Astrocyte (in vitro differentiated cells and primary cell): ENCODE measurements at regions not wholly inside any gene's neighbourhood (a gene's known extent, or its start where the extent isn't known, plus 50 kb on each side); places are given as distances from the start of the nearest gene placed in this dataset.

Experiments
- DNase-seq: peaks from one replicate; pipeline ENCODE4 v3.0.0-alpha.2; 2010; ENCODE audit warnings: low read depth
- FAIRE-seq: peaks from 2 replicates; lab custom pipeline; 2011; peaks lifted over from hg19 to GRCh38; lab: Jason Lieb, UNC
- H2AFZ ChIP-seq: 2 replicates; pipeline ENCODE4 v1.6.0; 2012; ENCODE audit warnings: low read depth, low read length, inconsistent platforms
- H3K27ac ChIP-seq: 2 replicates; pipeline ENCODE4 v1.5.1; 2011; ENCODE audit warnings: low read depth, low read length, inconsistent platforms
- H3K27me3 ChIP-seq: 2 replicates; pipeline ENCODE4 v1.6.0; 2011; ENCODE audit warnings: low read length, inconsistent platforms; ENCODE audit not compliant: insufficient read depth
- H3K36me3 ChIP-seq: 2 replicates; pipeline ENCODE4 v1.5.1; 2011; ENCODE audit warnings: low read length, inconsistent platforms; ENCODE audit not compliant: insufficient read depth
- H3K4me1 ChIP-seq: 2 replicates; pipeline ENCODE4 v1.5.1; 2011; ENCODE audit warnings: low read length, inconsistent platforms; ENCODE audit not compliant: insufficient read depth
- H3K4me2 ChIP-seq: 2 replicates; pipeline ENCODE4 v1.6.0; 2012; ENCODE audit warnings: low read length, inconsistent platforms
- H3K4me3 ChIP-seq: 2 replicates; pipeline ENCODE4 v1.5.1; 2011; ENCODE audit warnings: low read depth, mild to moderate bottlenecking, low read length, inconsistent platforms; ENCODE audit not compliant: insufficient read depth
- H3K79me2 ChIP-seq: 2 replicates; pipeline ENCODE4 v1.6.0; 2012; ENCODE audit warnings: mild to moderate bottlenecking, low read length, inconsistent platforms; ENCODE audit not compliant: insufficient read depth
- H3K9ac ChIP-seq: 2 replicates; pipeline ENCODE4 v1.6.0; 2012; ENCODE audit warnings: mild to moderate bottlenecking, low read length, inconsistent platforms
- H3K9me3 ChIP-seq: 2 replicates; pipeline ENCODE4 v1.5.1; 2012; ENCODE audit warnings: low read depth, mild to moderate bottlenecking, low read length, inconsistent platforms; ENCODE audit not compliant: insufficient read depth
- H4K20me1 ChIP-seq: 2 replicates; pipeline ENCODE4 v1.6.0; 2012; ENCODE audit warnings: low read length, inconsistent platforms; ENCODE audit not compliant: insufficient read depth
- H3K27ac Mint-ChIP-seq: one replicate; pipeline ENCODE4 v1.8.0; 2021; ENCODE audit warnings: mild to moderate bottlenecking, mixed read lengths; ENCODE audit not compliant: unreplicated experiment
- H3K27me3 Mint-ChIP-seq: one replicate; pipeline ENCODE4 v1.8.0; 2021; ENCODE audit warnings: low read depth, mixed read lengths; ENCODE audit not compliant: unreplicated experiment
- H3K36me3 Mint-ChIP-seq: one replicate; pipeline ENCODE4 v1.8.0; 2021; ENCODE audit warnings: low read depth, mixed read lengths; ENCODE audit not compliant: unreplicated experiment
- H3K4me1 Mint-ChIP-seq: one replicate; pipeline ENCODE4 v1.8.0; 2021; ENCODE audit warnings: low read depth, mixed read lengths; ENCODE audit not compliant: unreplicated experiment
- H3K4me3 Mint-ChIP-seq: one replicate; pipeline ENCODE4 v1.8.0; 2021; ENCODE audit warnings: mild to moderate bottlenecking, moderate library complexity, mixed read lengths; ENCODE audit not compliant: unreplicated experiment
- H3K9me3 Mint-ChIP-seq: one replicate; pipeline ENCODE4 v1.8.0; 2021; ENCODE audit warnings: mild to moderate bottlenecking, mixed read lengths; ENCODE audit not compliant: unreplicated experiment
- EZH2 ChIP-seq: IDR thresholded peaks from 2 replicates; pipeline ENCODE4 v1.6.1; 2012; ENCODE audit warnings: mild to moderate bottlenecking, low read length, inconsistent platforms; ENCODE audit not compliant: insufficient read depth
- TF ChIP-seq, protein P1 (sequence below): IDR thresholded peaks from 2 replicates; pipeline ENCODE4 v1.5.1; 2011; ENCODE audit warnings: low read depth, mild to moderate bottlenecking, inconsistent platforms, low read length, moderate library complexity; ENCODE audit not compliant: insufficient read depth

DNA sequence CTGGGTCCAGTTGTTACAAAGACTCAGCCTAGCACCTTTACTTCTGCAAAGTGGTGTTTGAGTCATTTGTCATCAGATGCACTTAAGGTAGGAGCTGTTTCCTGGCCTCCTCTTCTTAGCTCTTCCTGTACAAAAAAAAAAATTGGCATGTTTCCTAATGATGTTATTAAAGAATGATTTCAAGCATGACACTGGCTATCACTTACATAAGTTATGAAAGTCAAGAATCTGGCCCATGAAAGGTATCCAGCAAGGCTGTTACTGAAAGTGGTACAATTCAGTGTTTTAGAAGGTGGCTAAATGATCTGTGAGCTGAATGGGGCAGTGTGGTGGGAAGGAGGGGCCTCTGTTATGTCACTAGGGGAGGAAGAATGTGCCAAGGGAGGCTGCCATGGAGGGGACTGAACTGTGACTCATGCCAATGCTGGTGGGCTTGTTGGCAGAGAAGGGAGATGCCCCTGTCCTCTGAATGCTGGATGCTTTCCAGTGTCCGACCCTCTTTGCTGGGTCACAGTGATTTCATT is 175.1 kb upstream of the MAP1B start:
- H3K4me2 ChIP-seq = peak overlapping the region; percentile 50
- peak; percentile 5 for FAIRE-seq
- H3K9me3 ChIP-seq = no peaks in the 10 kb centered on the region
- no peaks in the 10 kb centered on the region for H3K36me3 Mint-ChIP-seq
- H3K4me1 Mint-ChIP-seq = peaks cover 13% of the 10 kb centered on the region
- H3K27ac Mint-ChIP-seq = peak overlapping the region; percentile 34
- no peaks in the 10 kb centered on the region for H3K36me3 ChIP-seq
- peak overlapping the region; percentile 50 for H3K9ac ChIP-seq
- no peak overlapping the region for H3K4me3 Mint-ChIP-seq
- DNase-seq = peak; percentile 43
- peak overlapping the region; percentile 80 for H3K27ac ChIP-seq
- H3K79me2 ChIP-seq = no peaks in the 10 kb centered on the region
- H3K4me1 ChIP-seq = peaks cover 22% of the 10 kb centered on the region
- no peaks in the 10 kb centered on the region for H3K9me3 Mint-ChIP-seq
- no peaks in the 10 kb centered on the region for H3K27me3 Mint-ChIP-seq
- no peak overlapping the region for H3K4me3 ChIP-seq
- TF ChIP-seq, protein P1, sequence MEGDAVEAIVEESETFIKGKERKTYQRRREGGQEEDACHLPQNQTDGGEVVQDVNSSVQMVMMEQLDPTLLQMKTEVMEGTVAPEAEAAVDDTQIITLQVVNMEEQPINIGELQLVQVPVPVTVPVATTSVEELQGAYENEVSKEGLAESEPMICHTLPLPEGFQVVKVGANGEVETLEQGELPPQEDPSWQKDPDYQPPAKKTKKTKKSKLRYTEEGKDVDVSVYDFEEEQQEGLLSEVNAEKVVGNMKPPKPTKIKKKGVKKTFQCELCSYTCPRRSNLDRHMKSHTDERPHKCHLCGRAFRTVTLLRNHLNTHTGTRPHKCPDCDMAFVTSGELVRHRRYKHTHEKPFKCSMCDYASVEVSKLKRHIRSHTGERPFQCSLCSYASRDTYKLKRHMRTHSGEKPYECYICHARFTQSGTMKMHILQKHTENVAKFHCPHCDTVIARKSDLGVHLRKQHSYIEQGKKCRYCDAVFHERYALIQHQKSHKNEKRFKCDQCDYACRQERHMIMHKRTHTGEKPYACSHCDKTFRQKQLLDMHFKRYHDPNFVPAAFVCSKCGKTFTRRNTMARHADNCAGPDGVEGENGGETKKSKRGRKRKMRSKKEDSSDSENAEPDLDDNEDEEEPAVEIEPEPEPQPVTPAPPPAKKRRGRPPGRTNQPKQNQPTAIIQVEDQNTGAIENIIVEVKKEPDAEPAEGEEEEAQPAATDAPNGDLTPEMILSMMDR = no peak
- TF ChIP-seq EZH2 = no peak
- no peak overlapping the region for H2AFZ ChIP-seq
- H4K20me1 ChIP-seq = no peaks in the 10 kb centered on the region
- no peaks in the 10 kb centered on the region for H3K27me3 ChIP-seq

- Mint-ChIP-seq H3K4me1 (peaks cover 13% of the 10 kb centered on the region), H3K27ac (peak overlapping the region; percentile 34), H3K4me3 (no peak overlapping the region), H3K27me3 (no peaks in the 10 kb centered on the region), H3K36me3 (no peaks in the 10 kb centered on the region), H3K9me3 (no peaks in the 10 kb centered on the region)
- peak overlapping the region; percentile 80 for H3K27ac ChIP-seq
- peak overlapping the region; percentile 50 for H3K4me2 ChIP-seq
- no peaks in the 10 kb centered on the region for H3K27me3 ChIP-seq
- no peak for TF ChIP-seq EZH2
- TF ChIP-seq, protein P1 = peak; percentile 4
- DNase-seq (peak; percentile 87), FAIRE-seq (peak; percentile 56)
- H3K4me1 ChIP-seq = peaks cover 22% of the 10 kb centered on the region
- H3K79me2 ChIP-seq = no peaks in the 10 kb centered on the region
- H3K9me3 ChIP-seq = no peaks in the 10 kb centered on the region
- no peaks in the 10 kb centered on the region for H4K20me1 ChIP-seq
- H3K4me3 ChIP-seq = no peak overlapping the region
- peak overlapping the region; percentile 61 for H2AFZ ChIP-seq
- H3K36me3 ChIP-seq = no peaks in the 10 kb centered on the region
- peak overlapping the region; percentile 50 for H3K9ac ChIP-seq
Observed at GRCh38 chr5:71932655-71933338, 174.5 kb upstream of the MAP1B start.

DNA sequence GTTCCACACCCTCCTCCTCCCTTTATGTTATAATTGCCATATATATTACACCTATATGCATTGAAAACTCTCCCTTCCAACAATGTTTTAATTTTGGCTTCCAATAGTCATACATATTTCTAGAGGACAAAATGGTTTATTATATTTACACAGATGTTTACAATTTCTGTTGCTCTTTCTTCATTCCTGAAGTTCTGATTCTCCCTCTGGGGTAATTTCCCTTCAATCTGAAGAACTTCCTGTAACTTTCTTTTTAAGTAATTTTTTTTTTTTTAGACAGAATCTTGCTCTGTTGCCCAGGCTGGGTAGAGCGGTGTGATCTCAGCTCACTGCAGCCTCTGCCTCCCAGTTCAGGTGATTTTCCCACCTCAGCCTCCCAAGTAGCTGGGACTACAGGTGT is 173.0 kb upstream of the MAP1B start:
- Histone ChIP-seq H3K27me3 (no peaks in the 10 kb centered on the region), H3K9me3 (no peaks in the 10 kb centered on the region), H4K20me1 (no peaks in the 10 kb centered on the region), H3K4me1 (peaks cover 22% of the 10 kb centered on the region), H2AFZ (no peak overlapping the region), H3K9ac (no peak overlapping the region), H3K36me3 (no peaks in the 10 kb centered on the region), H3K4me3 (no peak overlapping the region), H3K27ac (no peak overlapping the region), H3K4me2 (no peak overlapping the region), H3K79me2 (no peaks in the 10 kb centered on the region)
- no peaks in the 10 kb centered on the region for H3K27me3 Mint-ChIP-seq
- DNase-seq (no peak), FAIRE-seq (no peak)
- H3K4me3 Mint-ChIP-seq = no peak overlapping the region
- TF ChIP-seq, protein P1 = no peak
- no peak for TF ChIP-seq EZH2
- H3K4me1 Mint-ChIP-seq = peaks cover 16% of the 10 kb centered on the region
- no peaks in the 10 kb centered on the region for H3K9me3 Mint-ChIP-seq
- H3K27ac Mint-ChIP-seq = no peak overlapping the region
- H3K36me3 Mint-ChIP-seq = no peaks in the 10 kb centered on the region
